Endothelial cell of umbilical vein (primary cell): ENCODE measurements at regions not wholly inside any gene's neighbourhood (a gene's known extent, or its start where the extent isn't known, plus 50 kb on each side); places are given as distances from the start of the nearest gene placed in this dataset.

ENCODE experiments used
- BruUV-seq: library from RNA; stranded (reverse); fragments of 400-500 nt; replicated peaks from 2 replicates; lab custom pipeline; 2021; lab: Mats Ljungman, UMichigan
- CTCF ChIA-PET: fragments of 300-600, 350-600 bp; sonication (Branson Sonifier 250); formaldehyde crosslinking; loops from one replicate; lab custom pipeline; 2021; ENCODE audit warnings: antibody characterized with exemption, inconsistent platforms; lab: Charles Lee
- POLR2A ChIA-PET: fragments of 300-600, 350-600 bp; sonication (Branson Sonifier 250); formaldehyde crosslinking; loops from one replicate; lab custom pipeline; 2021; ENCODE audit warnings: antibody characterized with exemption, inconsistent platforms; lab: Charles Lee
- DNase-seq: peaks from one replicate; pipeline ENCODE4 v3.0.0-alpha.2; 2011; ENCODE audit warnings: low read depth, low spot score
- FAIRE-seq: peaks from 2 replicates; lab custom pipeline; 2011; peaks lifted over from hg19 to GRCh38; lab: Jason Lieb, UNC
- H2AFZ ChIP-seq: 2 replicates; pipeline ENCODE4 v1.6.0; 2012; ENCODE audit warnings: low read depth, low read length, control low read depth, inconsistent platforms
- H3K27ac ChIP-seq: 2 replicates; pipeline ENCODE4 v1.5.1; 2011; ENCODE audit warnings: low read depth, mild to moderate bottlenecking, control low read depth, low read length, moderate library complexity; ENCODE audit not compliant: insufficient read depth
- H3K27me3 ChIP-seq, 2 experiments: 2 replicates each; pipeline versions ENCODE4 v1.6.0 to v1.6.1; 2011; ENCODE audit warnings: low read length in 2 of 2, mixed read lengths in 1 of 2; ENCODE audit not compliant: control insufficient read depth in 2 of 2, insufficient read depth in 2 of 2
- H3K36me3 ChIP-seq, 2 experiments: 2 replicates in 1 of 2; 3 replicates in 1 of 2; pipeline ENCODE4 v1.5.1; 2011; ENCODE audit warnings: low read length in 2 of 2, mild to moderate bottlenecking in 1 of 2, moderate library complexity in 1 of 2; ENCODE audit not compliant: control insufficient read depth in 2 of 2, insufficient read depth in 2 of 2; ENCODE audit errors: extremely low read depth in 1 of 2
- H3K4me1 ChIP-seq: 3 replicates; pipeline ENCODE4 v1.5.1; 2011; ENCODE audit warnings: mild to moderate bottlenecking, low read length; ENCODE audit not compliant: control insufficient read depth, insufficient read depth; ENCODE audit errors: extremely low read depth
- H3K4me2 ChIP-seq: 2 replicates; pipeline ENCODE4 v1.6.1; 2011; ENCODE audit warnings: low read length, control low read depth, mixed read lengths; ENCODE audit not compliant: insufficient read depth
- H3K4me3 ChIP-seq, 3 experiments: fragments of 200-600 bp in 1 of 3; sonication (generic), shearing (Covaris generic) in 1 of 3; replicated peaks in 1 of 3; 2 replicates each; pipeline ENCODE4 v1.5.1; 2011 to 2016; ENCODE audit warnings: control low read depth in 3 of 3, low read length in 3 of 3, mild to moderate bottlenecking in 2 of 3, inconsistent platforms in 1 of 3, low read depth in 1 of 3, moderate library complexity in 1 of 3; ENCODE audit not compliant: insufficient read depth in 1 of 3
- H3K79me2 ChIP-seq: 2 replicates; pipeline ENCODE4 v1.6.0; 2012; ENCODE audit warnings: low read length, inconsistent platforms; ENCODE audit not compliant: control insufficient read depth, insufficient read depth
- H3K9ac ChIP-seq: replicated peaks from 2 replicates; pipeline ENCODE3; 2011; ENCODE audit warnings: low read length, control low read depth; ENCODE audit not compliant: insufficient read depth; ENCODE audit errors: extremely low read depth
- H3K9me1 ChIP-seq: replicated peaks from 3 replicates; pipeline ENCODE4 v1.6.0; 2011; ENCODE audit warnings: mild to moderate bottlenecking, low read length; ENCODE audit not compliant: control insufficient read depth, insufficient read depth; ENCODE audit errors: extremely low read depth
- H3K9me3 ChIP-seq: replicated peaks from 2 replicates; pipeline ENCODE4 v1.5.1; 2012; ENCODE audit warnings: low read length, inconsistent platforms; ENCODE audit not compliant: control insufficient read depth, insufficient read depth
- H4K20me1 ChIP-seq: replicated peaks from 2 replicates; pipeline ENCODE3; 2011; ENCODE audit warnings: mild to moderate bottlenecking, low read length; ENCODE audit not compliant: control insufficient read depth, insufficient read depth; ENCODE audit errors: extremely low read depth
- EZH2 ChIP-seq: IDR thresholded peaks from 2 replicates; pipeline ENCODE4 v1.6.1; 2012; ENCODE audit warnings: borderline replicate concordance, low read depth, mild to moderate bottlenecking, moderate library complexity, low read length, inconsistent platforms; ENCODE audit not compliant: severe bottlenecking
- FOS ChIP-seq: IDR thresholded peaks from 2 replicates; pipeline ENCODE4 v1.6.1; 2011; ENCODE audit warnings: mild to moderate bottlenecking, low read length, moderate library complexity, borderline replicate concordance; ENCODE audit not compliant: insufficient read depth
- GATA2 ChIP-seq: IDR thresholded peaks from 2 replicates; pipeline ENCODE4 v1.7.0; 2011; ENCODE audit warnings: low read depth, mild to moderate bottlenecking, moderate library complexity, mixed read lengths, low read length; ENCODE audit not compliant: insufficient read length, insufficient read depth
- JUN ChIP-seq: IDR thresholded peaks from 2 replicates; pipeline ENCODE4 v1.6.1; 2011; ENCODE audit warnings: borderline replicate concordance, low read depth; ENCODE audit not compliant: insufficient read length, insufficient read depth
- MAX ChIP-seq: IDR thresholded peaks from 2 replicates; pipeline ENCODE4 v1.6.1; 2011; ENCODE audit not compliant: insufficient read depth, insufficient read length
- MYC ChIP-seq: IDR thresholded peaks from one replicate; pipeline ENCODE4 v1.6.1; 2011; ENCODE audit warnings: mild to moderate bottlenecking, low read depth, low read length
- POLR2A ChIP-seq: IDR thresholded peaks from 2 replicates; pipeline ENCODE4 v1.6.1; 2012; ENCODE audit warnings: low read depth, mild to moderate bottlenecking, control low read depth, low read length
- POLR2AphosphoS5 ChIP-seq: IDR thresholded peaks from 2 replicates; pipeline ENCODE4 v1.6.1; 2012; ENCODE audit warnings: low read depth, mild to moderate bottlenecking, control low read depth, low read length, moderate library complexity; ENCODE audit not compliant: insufficient read depth
- dilution Hi-C: fragments of 300-500 bp; cut with MboI; formaldehyde crosslinking; loops from one replicate; pipeline ENCODE4 v1.15.0; 2019; ENCODE audit warnings: low sequenced_read_pairs; ENCODE audit not compliant: extremely low pct_ligation_motif_present
- intact Hi-C: fragments of 100-400 bp; cut with micrococcal nuclease; formaldehyde crosslinking; loops from one replicate; pipeline ENCODE4 v1.10.0; 2022
- TF ChIP-seq, protein P1 (sequence below), 2 donors: IDR thresholded peaks; 1 replicate in 1 of 2; 2 replicates in 1 of 2; pipeline ENCODE4 v1.5.1; 2011; ENCODE audit warnings: low read length in 2 of 2, mild to moderate bottlenecking in 2 of 2, moderate library complexity in 2 of 2, control low read depth in 1 of 2, inconsistent platforms in 1 of 2, low read depth in 1 of 2; ENCODE audit not compliant: insufficient read depth in 1 of 2; ENCODE audit errors: extremely low read depth in 1 of 2

GRCh38 chr13:90721937-90722336, 625.5 kb upstream of the MIR17HG start:
- no peak overlapping the region for H3K27ac ChIP-seq
- DNase-seq: no peak
- ChIA-PET POLR2A (no interaction called here), CTCF (no interaction called here)
- FAIRE-seq: no peak
- intact Hi-C loops: no loop called here
- H2AFZ ChIP-seq: no peak overlapping the region
- no TSS peak for BruUV-seq
- dilution Hi-C loops: no loop called here
- no peaks in the 10 kb centered on the region for H4K20me1 ChIP-seq
- H3K79me2 ChIP-seq: no peaks in the 10 kb centered on the region
- H3K4me3 ChIP-seq: no peak overlapping the region
- H3K9me3 ChIP-seq: no peaks in the 10 kb centered on the region
- H3K36me3 ChIP-seq: no peaks in the 10 kb centered on the region
- TF ChIP-seq JUN: no peak
- no peak for TF ChIP-seq POLR2A
- TF ChIP-seq FOS: no peak
- TF ChIP-seq, protein P1, sequence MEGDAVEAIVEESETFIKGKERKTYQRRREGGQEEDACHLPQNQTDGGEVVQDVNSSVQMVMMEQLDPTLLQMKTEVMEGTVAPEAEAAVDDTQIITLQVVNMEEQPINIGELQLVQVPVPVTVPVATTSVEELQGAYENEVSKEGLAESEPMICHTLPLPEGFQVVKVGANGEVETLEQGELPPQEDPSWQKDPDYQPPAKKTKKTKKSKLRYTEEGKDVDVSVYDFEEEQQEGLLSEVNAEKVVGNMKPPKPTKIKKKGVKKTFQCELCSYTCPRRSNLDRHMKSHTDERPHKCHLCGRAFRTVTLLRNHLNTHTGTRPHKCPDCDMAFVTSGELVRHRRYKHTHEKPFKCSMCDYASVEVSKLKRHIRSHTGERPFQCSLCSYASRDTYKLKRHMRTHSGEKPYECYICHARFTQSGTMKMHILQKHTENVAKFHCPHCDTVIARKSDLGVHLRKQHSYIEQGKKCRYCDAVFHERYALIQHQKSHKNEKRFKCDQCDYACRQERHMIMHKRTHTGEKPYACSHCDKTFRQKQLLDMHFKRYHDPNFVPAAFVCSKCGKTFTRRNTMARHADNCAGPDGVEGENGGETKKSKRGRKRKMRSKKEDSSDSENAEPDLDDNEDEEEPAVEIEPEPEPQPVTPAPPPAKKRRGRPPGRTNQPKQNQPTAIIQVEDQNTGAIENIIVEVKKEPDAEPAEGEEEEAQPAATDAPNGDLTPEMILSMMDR (IDR thresholded peaks at IDR 0.05; ENCODE audit: extremely low read depth in 1 of 2, insufficient read depth in 1 of 2, low read depth in 1 of 2, low read length in 2 of 2): no peak
- no peak for TF ChIP-seq GATA2
- TF ChIP-seq MAX: no peak
- no peak for TF ChIP-seq EZH2
- no peak for TF ChIP-seq POLR2AphosphoS5
- TF ChIP-seq MYC: no peak
- H3K27me3 ChIP-seq: no peaks in the 10 kb centered on the region
- H3K4me1 ChIP-seq: no peaks in the 10 kb centered on the region
- H3K9ac ChIP-seq: no peak overlapping the region
- H3K4me2 ChIP-seq: no peak overlapping the region
- no peaks in the 10 kb centered on the region for H3K9me1 ChIP-seq
